ENCODE measurements at regions not wholly inside any gene's neighbourhood (a gene's known extent, or its start where the extent isn't known, plus 50 kb on each side); places are given as distances from the start of the nearest gene placed in this dataset.

DNA sequence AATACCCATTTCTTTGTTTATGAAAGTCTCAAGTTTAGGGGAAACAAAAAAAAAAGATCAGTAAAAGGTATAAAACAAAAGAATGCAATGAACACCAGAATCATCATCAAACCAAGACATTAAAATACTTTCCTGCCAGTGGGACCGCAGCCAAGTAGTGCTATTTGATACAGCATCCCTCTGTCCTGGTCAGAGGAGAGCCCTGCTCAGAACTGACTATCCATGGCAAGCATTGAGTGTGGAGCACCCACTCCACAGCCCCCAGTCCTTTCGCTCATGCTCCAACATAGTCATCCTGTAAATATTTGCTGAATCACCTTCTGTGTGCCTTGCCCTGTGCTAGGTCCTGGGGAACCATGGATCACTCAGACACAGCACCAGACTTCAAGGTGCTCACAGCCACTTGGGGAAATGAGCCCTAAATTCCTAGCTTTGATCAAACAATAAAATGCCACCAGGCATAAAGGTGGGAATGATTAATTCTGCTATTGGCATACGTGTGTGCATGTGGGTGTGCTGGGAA lies 213.6 kb upstream of the TBX20 start:
- TF ChIP-seq POLR2AphosphoS5 (IDR thresholded peaks at IDR 0.05; ENCODE audit: low read depth, low read length), result no peak
- no peak for TF ChIP-seq POLR2A (IDR thresholded peaks at IDR 0.05; ENCODE audit: low read depth, low read length)
